ENCODE measurements at regions not wholly inside any gene's neighbourhood (a gene's known extent, or its start where the extent isn't known, plus 50 kb on each side); places are given as distances from the start of the nearest gene placed in this dataset.

DNA sequence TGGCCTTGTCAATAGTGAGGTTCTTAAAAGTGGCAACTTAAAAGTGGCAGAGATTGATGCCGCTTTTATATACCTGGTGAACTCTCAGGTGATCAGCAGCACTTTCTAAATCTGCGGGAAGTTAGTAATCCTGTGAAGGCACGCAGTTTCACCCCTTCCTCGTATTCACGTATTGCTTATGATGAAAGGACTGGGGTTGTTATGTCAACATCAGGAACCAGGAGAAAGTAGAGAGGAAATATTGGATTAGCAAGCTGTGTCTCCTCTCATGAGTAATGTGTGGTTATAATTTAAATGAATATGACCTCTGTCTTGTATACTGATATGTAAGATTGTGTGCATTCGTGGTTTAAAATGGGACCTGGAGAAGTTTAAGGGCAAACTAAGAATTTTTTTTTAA lies 544.6 kb downstream of the SLITRK6 start:
- Histone ChIP-seq H3K36me3 (replicated peaks in 1 of 2; ENCODE audit: control extremely low read depth in 1 of 2, control insufficient read depth in 1 of 2, extremely low read depth in 1 of 2, insufficient read depth in 2 of 2, low read length in 1 of 2) (no peaks in the 10 kb centered on the region), H3K9me3 (ENCODE audit: control extremely low read depth in 1 of 3, control insufficient read depth in 2 of 3, insufficient read depth in 1 of 3, low read length in 2 of 3) (no peaks in the 10 kb centered on the region), H3K27me3 (replicated peaks in 1 of 4; ENCODE audit: control extremely low read depth in 1 of 4, control insufficient read depth in 3 of 4, insufficient read depth in 4 of 4, low read length in 3 of 4) (no peaks in the 10 kb centered on the region), H3K4me2 (replicated peaks; ENCODE audit: low read depth, low read length, poor library complexity, severe bottlenecking) (no peak overlapping the region), H3K9ac (ENCODE audit: low read length) (no peak overlapping the region), H2AFZ (ENCODE audit: insufficient read depth, low read depth, low read length, poor library complexity, severe bottlenecking) (no peak overlapping the region), H3K4me3 (ENCODE audit: control extremely low read depth in 1 of 5, extremely low read depth in 1 of 5, insufficient read depth in 1 of 5, low read depth in 2 of 5, low read length in 4 of 5) (no peak overlapping the region), H3K79me2 (ENCODE audit: control insufficient read depth, insufficient read depth, low read length) (no peaks in the 10 kb centered on the region), H4K20me1 (ENCODE audit: control insufficient read depth, insufficient read depth, low read length, poor library complexity, severe bottlenecking) (no peaks in the 10 kb centered on the region), H3K27ac (ENCODE audit: low read length in 2 of 2) (no peak overlapping the region), H3K4me1 (ENCODE audit: control insufficient read depth in 2 of 2, insufficient read depth in 2 of 2, low read length in 2 of 2) (no peaks in the 10 kb centered on the region)
- Mint-ChIP-seq H3K4me3 (no peak overlapping the region), H3K4me1 (no peaks in the 10 kb centered on the region), H3K27me3 (no peaks in the 10 kb centered on the region), H3K9me3 (ENCODE audit: insufficient read depth) (no peaks in the 10 kb centered on the region), H3K27ac (no peak overlapping the region)
- no peak for TF ChIP-seq EZH2 (IDR thresholded peaks at IDR 0.05; ENCODE audit: borderline replicate concordance, insufficient read depth, low read depth, low read length, poor library complexity, severe bottlenecking)
- TF ChIP-seq, protein P1, sequence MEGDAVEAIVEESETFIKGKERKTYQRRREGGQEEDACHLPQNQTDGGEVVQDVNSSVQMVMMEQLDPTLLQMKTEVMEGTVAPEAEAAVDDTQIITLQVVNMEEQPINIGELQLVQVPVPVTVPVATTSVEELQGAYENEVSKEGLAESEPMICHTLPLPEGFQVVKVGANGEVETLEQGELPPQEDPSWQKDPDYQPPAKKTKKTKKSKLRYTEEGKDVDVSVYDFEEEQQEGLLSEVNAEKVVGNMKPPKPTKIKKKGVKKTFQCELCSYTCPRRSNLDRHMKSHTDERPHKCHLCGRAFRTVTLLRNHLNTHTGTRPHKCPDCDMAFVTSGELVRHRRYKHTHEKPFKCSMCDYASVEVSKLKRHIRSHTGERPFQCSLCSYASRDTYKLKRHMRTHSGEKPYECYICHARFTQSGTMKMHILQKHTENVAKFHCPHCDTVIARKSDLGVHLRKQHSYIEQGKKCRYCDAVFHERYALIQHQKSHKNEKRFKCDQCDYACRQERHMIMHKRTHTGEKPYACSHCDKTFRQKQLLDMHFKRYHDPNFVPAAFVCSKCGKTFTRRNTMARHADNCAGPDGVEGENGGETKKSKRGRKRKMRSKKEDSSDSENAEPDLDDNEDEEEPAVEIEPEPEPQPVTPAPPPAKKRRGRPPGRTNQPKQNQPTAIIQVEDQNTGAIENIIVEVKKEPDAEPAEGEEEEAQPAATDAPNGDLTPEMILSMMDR (IDR thresholded peaks at IDR 0.05), result no peak
- 100% methylated on average over 1 of the region's 6 CpGs for WGBS (ENCODE audit: insufficient coverage)
- intact Hi-C loops (cut with micrococcal nuclease), result no loop called here
- ChIA-PET POLR2A (no interaction called here), CTCF (no interaction called here)
- no peak for DNase-seq
- ATAC-seq (ENCODE audit: low read depth), result no peak

DNA sequence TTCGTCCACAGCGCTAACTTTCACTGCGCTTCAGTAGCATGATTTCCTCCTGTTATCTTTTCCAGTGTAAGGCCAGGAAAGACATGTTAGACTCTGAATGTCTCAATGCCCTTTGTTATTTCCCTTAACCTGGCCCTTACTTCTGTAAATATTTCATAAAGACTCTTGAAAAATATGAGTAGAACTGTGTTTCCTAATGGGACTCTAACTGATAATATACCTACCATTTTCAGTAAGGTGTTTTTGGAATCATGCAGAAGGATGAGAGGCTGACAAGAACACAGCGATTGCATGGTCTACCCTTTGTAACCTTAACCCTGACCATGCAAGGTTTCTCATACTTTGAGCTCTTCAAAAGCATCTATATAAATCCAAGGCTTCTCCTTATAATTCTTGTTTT lies 550.1 kb downstream of the SLITRK6 start:
- TF ChIP-seq, protein P1 (IDR thresholded peaks at IDR 0.05), result no peak
- TF ChIP-seq EZH2 (IDR thresholded peaks at IDR 0.05; ENCODE audit: borderline replicate concordance, insufficient read depth, low read depth, low read length, poor library complexity, severe bottlenecking), result no peak
- Histone ChIP-seq H3K27ac (ENCODE audit: low read length in 2 of 2) (no peak overlapping the region), H3K4me1 (ENCODE audit: control insufficient read depth in 2 of 2, insufficient read depth in 2 of 2, low read length in 2 of 2) (no peaks in the 10 kb centered on the region), H3K4me2 (replicated peaks; ENCODE audit: low read depth, low read length, poor library complexity, severe bottlenecking) (no peak overlapping the region), H3K36me3 (replicated peaks in 1 of 2; ENCODE audit: control extremely low read depth in 1 of 2, control insufficient read depth in 1 of 2, extremely low read depth in 1 of 2, insufficient read depth in 2 of 2, low read length in 1 of 2) (no peaks in the 10 kb centered on the region), H2AFZ (ENCODE audit: insufficient read depth, low read depth, low read length, poor library complexity, severe bottlenecking) (no peak overlapping the region), H3K79me2 (ENCODE audit: control insufficient read depth, insufficient read depth, low read length) (no peaks in the 10 kb centered on the region), H3K9me3 (ENCODE audit: control extremely low read depth in 1 of 3, control insufficient read depth in 2 of 3, insufficient read depth in 1 of 3, low read length in 2 of 3) (no peaks in the 10 kb centered on the region), H3K9ac (ENCODE audit: low read length) (no peak overlapping the region), H4K20me1 (ENCODE audit: control insufficient read depth, insufficient read depth, low read length, poor library complexity, severe bottlenecking) (no peaks in the 10 kb centered on the region), H3K4me3 (ENCODE audit: control extremely low read depth in 1 of 5, extremely low read depth in 1 of 5, insufficient read depth in 1 of 5, low read depth in 2 of 5, low read length in 4 of 5) (no peak overlapping the region), H3K27me3 (replicated peaks in 1 of 4; ENCODE audit: control extremely low read depth in 1 of 4, control insufficient read depth in 3 of 4, insufficient read depth in 4 of 4, low read length in 3 of 4) (no peaks in the 10 kb centered on the region)
- no peak for DNase-seq
- no peaks in the 10 kb centered on the region for H3K9me3 Mint-ChIP-seq (ENCODE audit: insufficient read depth)
- intact Hi-C loops (cut with micrococcal nuclease), result no loop called here
- WGBS (ENCODE audit: insufficient coverage), result 97% methylated on average over 3 of the region's 4 CpGs
- no peaks in the 10 kb centered on the region for H3K4me1 Mint-ChIP-seq
- ChIA-PET POLR2A (no interaction called here), CTCF (no interaction called here)
- no peak overlapping the region for H3K4me3 Mint-ChIP-seq
- no peaks in the 10 kb centered on the region for H3K27me3 Mint-ChIP-seq
- H3K27ac Mint-ChIP-seq, result no peak overlapping the region
- ATAC-seq (ENCODE audit: low read depth), result no peak

Measured in B cell (primary cell).